ENCODE measurements at regions not wholly inside any gene's neighbourhood (a gene's known extent, or its start where the extent isn't known, plus 50 kb on each side); places are given as distances from the start of the nearest gene placed in this dataset.
"Not testable (repeated sequence)": the region's sequence is repeated elsewhere in the genome, so short reads cannot be mapped to it uniquely, and the experiment has no call there.

- Histone ChIP-seq H3K79me2 (ENCODE audit: control insufficient read depth, low read length) (no peaks in the 10 kb centered on the region), H3K36me3 (ENCODE audit: control insufficient read depth, low read length) (no peaks in the 10 kb centered on the region), H3K9me2 (replicated peaks; ENCODE audit: control insufficient read depth, low read length) (no peaks in the 10 kb centered on the region), H3K27ac (ENCODE audit: low read depth, low read length) (no peak overlapping the region), H3K27me3 (ENCODE audit: control insufficient read depth, low read length) (no peaks in the 10 kb centered on the region), H3K4me3 (ENCODE audit: low read length) (no peak overlapping the region), H4K20me1 (ENCODE audit: control insufficient read depth, insufficient read depth, low read depth, low read length) (no peaks in the 10 kb centered on the region), H3K9me3 (ENCODE audit: control insufficient read depth, insufficient read depth, low read length) (no peaks in the 10 kb centered on the region), H3K4me1 (ENCODE audit: control insufficient read depth, low read length) (no peaks in the 10 kb centered on the region), H3F3A (ENCODE audit: control insufficient read depth, insufficient read depth) (no peaks in the 10 kb centered on the region), H3K4me2 (ENCODE audit: low read length) (no peak overlapping the region)
- TF ChIP-seq CTCF (IDR thresholded peaks at IDR 0.05; ENCODE audit: low read depth, low read length, poor library complexity, severe bottlenecking) (no peak), EZH2phosphoT487 (IDR thresholded peaks at IDR 0.05; ENCODE audit: borderline replicate concordance, low read length) (no peak)
These were observed 215.6 kb upstream of the ZNF217 start for GRCh38 chr20:53809217-53809616.

GRCh38 chr20:53808733-53809132 lies 215.1 kb upstream of the ZNF217 start:
- H3K9me3 ChIP-seq (ENCODE audit: control insufficient read depth, insufficient read depth, low read length) = no peaks in the 10 kb centered on the region
- H3K27me3 ChIP-seq (ENCODE audit: control insufficient read depth, low read length) = no peaks in the 10 kb centered on the region
- TF ChIP-seq EZH2phosphoT487 (IDR thresholded peaks at IDR 0.05; ENCODE audit: borderline replicate concordance, low read length) (no peak), CTCF (IDR thresholded peaks at IDR 0.05; ENCODE audit: low read depth, low read length, poor library complexity, severe bottlenecking) (no peak)
- H3K36me3 ChIP-seq (ENCODE audit: control insufficient read depth, low read length) = no peaks in the 10 kb centered on the region
- no peak overlapping the region for H3K27ac ChIP-seq (ENCODE audit: low read depth, low read length)
- H3F3A ChIP-seq (ENCODE audit: control insufficient read depth, insufficient read depth) = no peaks in the 10 kb centered on the region
- no peak overlapping the region for H3K4me2 ChIP-seq (ENCODE audit: low read length)
- H3K4me1 ChIP-seq (ENCODE audit: control insufficient read depth, low read length) = no peaks in the 10 kb centered on the region
- no peaks in the 10 kb centered on the region for H3K9me2 ChIP-seq (replicated peaks; ENCODE audit: control insufficient read depth, low read length)
- no peak overlapping the region for H3K4me3 ChIP-seq (ENCODE audit: low read length)
- no peaks in the 10 kb centered on the region for H3K79me2 ChIP-seq (ENCODE audit: control insufficient read depth, low read length)
- no peaks in the 10 kb centered on the region for H4K20me1 ChIP-seq (ENCODE audit: control insufficient read depth, insufficient read depth, low read depth, low read length)

DNA sequence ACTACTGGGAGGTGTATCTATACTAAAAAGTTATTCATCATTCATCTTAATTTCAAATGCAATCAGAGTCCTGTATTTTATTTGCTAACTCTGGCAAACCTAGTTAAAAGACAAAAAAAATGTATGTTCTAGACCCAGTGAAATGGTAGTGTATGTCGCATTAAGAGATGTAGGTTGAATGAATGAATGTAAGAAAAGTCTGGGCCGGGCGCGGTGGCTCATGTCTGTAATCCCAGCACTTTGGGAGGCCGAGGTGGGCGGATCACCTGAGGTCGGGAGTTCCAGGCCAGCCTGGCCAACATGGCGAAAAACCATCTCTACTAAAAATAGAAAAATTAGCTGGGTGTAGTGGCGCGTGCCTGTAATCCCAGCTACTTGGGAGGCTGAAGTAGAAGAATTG lies 214.7 kb upstream of the ZNF217 start:
- not testable (repeated sequence) for H3K4me2 ChIP-seq (ENCODE audit: low read length); H3K79me2 ChIP-seq (ENCODE audit: control insufficient read depth, low read length); H3K27ac ChIP-seq (ENCODE audit: low read depth, low read length); H3K4me3 ChIP-seq (ENCODE audit: low read length); H4K20me1 ChIP-seq (ENCODE audit: control insufficient read depth, insufficient read depth, low read depth, low read length); H3K9me2 ChIP-seq (replicated peaks; ENCODE audit: control insufficient read depth, low read length); H3K4me1 ChIP-seq (ENCODE audit: control insufficient read depth, low read length); H3K27me3 ChIP-seq (ENCODE audit: control insufficient read depth, low read length); H3K36me3 ChIP-seq (ENCODE audit: control insufficient read depth, low read length); H3K9me3 ChIP-seq (ENCODE audit: control insufficient read depth, insufficient read depth, low read length); H3F3A ChIP-seq (ENCODE audit: control insufficient read depth, insufficient read depth)

GRCh38 chr20:53806683-53807401 lies 213.2 kb upstream of the ZNF217 start:
- Histone ChIP-seq H3K9me3 (ENCODE audit: control insufficient read depth, insufficient read depth, low read length) (no peaks in the 10 kb centered on the region), H3K4me1 (ENCODE audit: control insufficient read depth, low read length) (no peaks in the 10 kb centered on the region), H3K9me2 (replicated peaks; ENCODE audit: control insufficient read depth, low read length) (no peaks in the 10 kb centered on the region), H3K36me3 (ENCODE audit: control insufficient read depth, low read length) (no peaks in the 10 kb centered on the region), H3K79me2 (ENCODE audit: control insufficient read depth, low read length) (no peaks in the 10 kb centered on the region), H3F3A (ENCODE audit: control insufficient read depth, insufficient read depth) (no peaks in the 10 kb centered on the region), H4K20me1 (ENCODE audit: control insufficient read depth, insufficient read depth, low read depth, low read length) (no peaks in the 10 kb centered on the region), H3K27ac (ENCODE audit: low read depth, low read length) (no peak overlapping the region), H3K27me3 (ENCODE audit: control insufficient read depth, low read length) (no peaks in the 10 kb centered on the region), H3K4me3 (ENCODE audit: low read length) (no peak overlapping the region), H3K4me2 (ENCODE audit: low read length) (no peak overlapping the region)
- TF ChIP-seq CTCF (IDR thresholded peaks at IDR 0.05; ENCODE audit: low read depth, low read length, poor library complexity, severe bottlenecking) (no peak), EZH2phosphoT487 (IDR thresholded peaks at IDR 0.05; ENCODE audit: borderline replicate concordance, low read length) (no peak)

Data from DOHH2 (cell line).